HEK293 (cell line): ENCODE measurements at regions not wholly inside any gene's neighbourhood (a gene's known extent, or its start where the extent isn't known, plus 50 kb on each side); places are given as distances from the start of the nearest gene placed in this dataset.

Experiments
- ATF2 ChIP-seq: fragments of 450-650 bp; formaldehyde crosslinking; IDR thresholded peaks from 2 replicates; pipeline ENCODE4 v1.5.1; 2016; ENCODE audit warnings: missing biosample characterization, missing genetic modification characterization, low read depth
- BCL11A ChIP-seq: fragments of 450-650 bp; formaldehyde crosslinking; IDR thresholded peaks from 2 replicates; pipeline ENCODE4 v1.5.1; 2016; ENCODE audit warnings: low read depth, missing biosample characterization, missing genetic modification characterization
- BCL11B ChIP-seq: fragments of 450-650 bp; formaldehyde crosslinking; IDR thresholded peaks from 2 replicates; pipeline ENCODE4 v1.5.1; 2016; ENCODE audit warnings: low read depth, missing biosample characterization, missing genetic modification characterization
- BCL6B ChIP-seq: fragments of 450-650 bp; formaldehyde crosslinking; IDR thresholded peaks from 2 replicates; pipeline ENCODE4 v1.5.1; 2017; ENCODE audit warnings: missing biosample characterization, missing genetic modification characterization
- EGR2 ChIP-seq: fragments of 450-650 bp; formaldehyde crosslinking; IDR thresholded peaks from 2 replicates; pipeline ENCODE4 v1.5.1; 2016; ENCODE audit warnings: low read depth, missing biosample characterization, missing genetic modification characterization
- ELK4 ChIP-seq: IDR thresholded peaks from 2 replicates; pipeline ENCODE4 v1.6.1; 2011; ENCODE audit warnings: mild to moderate bottlenecking, low read depth, low read length, borderline replicate concordance
- HIC1 ChIP-seq: fragments of 450-650 bp; formaldehyde crosslinking; IDR thresholded peaks from 2 replicates; pipeline ENCODE4 v1.5.1; 2016; ENCODE audit warnings: missing biosample characterization, missing genetic modification characterization
- HOXA7 ChIP-seq: sonication (generic); formaldehyde crosslinking; IDR thresholded peaks from 2 replicates; pipeline ENCODE4 v1.8.1; 2022; ENCODE audit warnings: missing genetic modification reagents, borderline replicate concordance
- HOXD13 ChIP-seq: sonication (generic); formaldehyde crosslinking; IDR thresholded peaks from 2 replicates; pipeline ENCODE4 v1.8.0; 2022; ENCODE audit warnings: missing genetic modification reagents, borderline replicate concordance
- IKZF3 ChIP-seq: fragments of 450-650 bp; IDR thresholded peaks from 2 replicates; pipeline ENCODE4 v1.5.0; 2018; ENCODE audit warnings: missing biosample characterization, mild to moderate bottlenecking, missing genetic modification characterization, moderate library complexity
- INSM2 ChIP-seq: fragments of 450-650 bp; formaldehyde crosslinking; IDR thresholded peaks from 2 replicates; pipeline ENCODE4 v1.5.1; 2016; ENCODE audit warnings: missing biosample characterization, missing genetic modification characterization
- MZF1 ChIP-seq: fragments of 450-650 bp; formaldehyde crosslinking; IDR thresholded peaks from 2 replicates; pipeline ENCODE4 v1.5.1; 2017; ENCODE audit warnings: missing biosample characterization, missing genetic modification characterization, borderline replicate concordance
- ZBTB21 ChIP-seq: fragments of 450-650 bp; formaldehyde crosslinking; IDR thresholded peaks from 2 replicates; pipeline ENCODE4 v1.5.1; 2017; ENCODE audit warnings: missing biosample characterization, missing genetic modification characterization
- ZNF132 ChIP-seq: fragments of 450-650 bp; formaldehyde crosslinking; IDR thresholded peaks from 2 replicates; pipeline ENCODE4 v1.5.1; 2017; ENCODE audit warnings: missing biosample characterization, missing genetic modification characterization, borderline replicate concordance
- ZNF140 ChIP-seq: fragments of 450-650 bp; formaldehyde crosslinking; IDR thresholded peaks from 2 replicates; pipeline ENCODE4 v1.5.1; 2016; ENCODE audit warnings: missing biosample characterization, missing genetic modification characterization
- ZNF221 ChIP-seq: fragments of 450-650 bp; formaldehyde crosslinking; IDR thresholded peaks from 2 replicates; pipeline ENCODE4 v1.5.1; 2017; ENCODE audit warnings: missing biosample characterization, missing genetic modification characterization, borderline replicate concordance
- ZNF23 ChIP-seq: fragments of 450-650 bp; formaldehyde crosslinking; IDR thresholded peaks from 2 replicates; pipeline ENCODE4 v1.5.1; 2016; ENCODE audit warnings: missing biosample characterization, missing genetic modification characterization, borderline replicate concordance
- ZNF341 ChIP-seq: fragments of 450-650 bp; formaldehyde crosslinking; IDR thresholded peaks from 2 replicates; pipeline ENCODE4; 2016; ENCODE audit warnings: low read depth, missing biosample characterization, missing genetic modification characterization
- ZNF394 ChIP-seq: fragments of 450-650 bp; formaldehyde crosslinking; IDR thresholded peaks from 2 replicates; pipeline ENCODE4 v1.5.1; 2016; ENCODE audit warnings: missing biosample characterization, missing genetic modification characterization, mild to moderate bottlenecking, moderate library complexity, borderline replicate concordance
- ZNF426 ChIP-seq: fragments of 450-650 bp; formaldehyde crosslinking; IDR thresholded peaks from 2 replicates; pipeline ENCODE4 v1.5.1; 2017; ENCODE audit warnings: missing biosample characterization, missing genetic modification characterization, mild to moderate bottlenecking, inconsistent platforms, moderate library complexity
- ZNF433 ChIP-seq: fragments of 450-650 bp; formaldehyde crosslinking; IDR thresholded peaks from 2 replicates; pipeline ENCODE4 v1.5.1; 2016; ENCODE audit warnings: missing biosample characterization, missing genetic modification characterization, low read depth
- ZNF629 ChIP-seq: fragments of 450-650 bp; formaldehyde crosslinking; IDR thresholded peaks from 2 replicates; pipeline ENCODE4 v1.5.1; 2017; ENCODE audit warnings: missing biosample characterization, missing genetic modification characterization
- ZNF639 ChIP-seq: fragments of 450-650 bp; formaldehyde crosslinking; IDR thresholded peaks from 2 replicates; pipeline ENCODE4 v1.5.1; 2016; ENCODE audit warnings: missing biosample characterization, missing genetic modification characterization
- ZNF654 ChIP-seq: fragments of 450-650 bp; formaldehyde crosslinking; IDR thresholded peaks from 2 replicates; pipeline ENCODE4 v1.5.1; 2016; ENCODE audit warnings: low read depth, missing biosample characterization, missing genetic modification characterization
- ZNF692 ChIP-seq: fragments of 450-650 bp; formaldehyde crosslinking; IDR thresholded peaks from 2 replicates; pipeline ENCODE4 v1.5.1; 2016; ENCODE audit warnings: missing biosample characterization, missing genetic modification characterization
- ZNF768 ChIP-seq: fragments of 450-650 bp; formaldehyde crosslinking; IDR thresholded peaks from 2 replicates; pipeline ENCODE4 v1.5.1; 2018; ENCODE audit warnings: missing biosample characterization, mild to moderate bottlenecking, missing genetic modification characterization

DNA sequence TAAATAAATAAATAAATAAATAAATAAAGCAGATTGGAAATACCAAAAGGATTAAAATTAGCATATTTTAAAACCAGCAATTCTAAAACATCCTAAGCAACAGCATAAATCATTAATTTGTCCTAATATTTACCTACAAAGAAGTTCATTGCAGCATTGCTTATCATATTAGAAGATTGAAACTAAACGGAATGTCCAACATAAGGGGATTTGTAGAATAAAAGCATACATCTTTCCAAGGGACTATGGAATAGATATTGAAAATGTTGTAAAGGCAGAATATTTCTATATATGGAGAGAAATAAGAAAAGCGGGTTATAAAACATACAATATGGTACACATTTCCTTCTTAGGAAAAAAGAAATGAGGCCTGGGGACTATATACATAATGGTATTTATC is 71.1 kb upstream of the RFC3 start (continued):
- TF ChIP-seq HIC1 (tag by site-specific recombination) (no peak), IKZF3 (tag by site-specific recombination) (no peak), ZNF768 (no peak), MZF1 (tag by site-specific recombination) (peak; percentile 92; the same call in 1 of the 2 replicates), HOXA7 (CRISPR knock-in tag) (no peak), ZNF23 (tag by site-specific recombination) (no peak), ZNF639 (tag by site-specific recombination) (no peak), ZNF426 (tag by site-specific recombination) (peak; percentile 50), ZNF221 (no peak), ZNF433 (no peak), ATF2 (tag by site-specific recombination) (no peak), BCL6B (tag by site-specific recombination) (no peak), ZBTB21 (tag by site-specific recombination) (no peak), ZNF629 (tag by site-specific recombination) (no peak), HOXD13 (CRISPR knock-in tag) (no peak), ZNF132 (tag by site-specific recombination) (no peak), ZNF140 (peak; percentile 32; the same call in 1 of the 2 replicates), ZNF341 (tag by site-specific recombination) (no peak), ZNF692 (tag by site-specific recombination) (no peak), INSM2 (no peak), EGR2 (tag by site-specific recombination) (no peak), ELK4 (no peak), ZNF394 (tag by site-specific recombination) (peak; percentile 75; the same call in 1 of the 2 replicates), BCL11A (tag by site-specific recombination) (no peak), BCL11B (tag by site-specific recombination) (no peak), ZNF654 (tag by site-specific recombination) (no peak)
